GM10266 (cell line): ENCODE measurements at regions not wholly inside any gene's neighbourhood (a gene's known extent, or its start where the extent isn't known, plus 50 kb on each side); places are given as distances from the start of the nearest gene placed in this dataset.

ENCODE experiments used
- DNase-seq: peaks from one replicate; pipeline ENCODE4 v3.0.0; 2012; ENCODE audit errors: extremely low spot score
- CTCF ChIP-seq: IDR thresholded peaks from 2 replicates; pipeline ENCODE4 v1.5.1; 2012; ENCODE audit warnings: mild to moderate bottlenecking, low read depth; ENCODE audit not compliant: control insufficient read depth, insufficient read depth; ENCODE audit errors: missing control alignments

GRCh38 chr9:90331826-90332575 is 310.6 kb downstream of the DIRAS2 start:
- DNase-seq, result no peak
- TF ChIP-seq CTCF, result no peak

GRCh38 chr9:90333226-90333625 is 309.4 kb downstream of the DIRAS2 start:
- DNase-seq, result no peak
- TF ChIP-seq CTCF, result no peak

GRCh38 chr9:90340421-90340820 is 302.2 kb downstream of the DIRAS2 start:
- DNase-seq, result no peak

GRCh38 chr9:90342607-90343006 is 300.0 kb downstream of the DIRAS2 start:
- no peak for DNase-seq
- TF ChIP-seq CTCF, result no peak

More at GRCh38 chr9:90340421-90340820, 302.2 kb downstream of the DIRAS2 start:
- no peak for TF ChIP-seq CTCF

DNA sequence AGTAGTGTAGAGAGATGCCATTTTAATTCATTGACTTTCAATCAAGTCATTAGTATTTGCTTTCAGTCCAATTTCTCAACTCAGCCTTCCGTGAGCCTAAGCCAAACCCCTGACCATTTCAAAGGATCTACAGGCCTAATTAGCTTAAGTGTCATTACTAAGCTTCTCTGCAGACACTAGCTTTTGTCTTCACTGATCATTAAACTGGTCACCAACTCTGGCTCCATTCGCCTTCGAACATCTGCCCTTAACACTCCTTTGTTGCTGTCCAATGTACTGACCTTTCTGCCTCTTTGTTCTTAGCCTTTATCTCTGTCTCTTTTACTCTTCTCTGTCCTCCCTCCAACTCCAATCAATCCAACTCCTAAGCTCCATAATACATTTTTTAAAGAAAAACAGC is 299.3 kb downstream of the DIRAS2 start:
- no peak for DNase-seq
- no peak for TF ChIP-seq CTCF

DNA sequence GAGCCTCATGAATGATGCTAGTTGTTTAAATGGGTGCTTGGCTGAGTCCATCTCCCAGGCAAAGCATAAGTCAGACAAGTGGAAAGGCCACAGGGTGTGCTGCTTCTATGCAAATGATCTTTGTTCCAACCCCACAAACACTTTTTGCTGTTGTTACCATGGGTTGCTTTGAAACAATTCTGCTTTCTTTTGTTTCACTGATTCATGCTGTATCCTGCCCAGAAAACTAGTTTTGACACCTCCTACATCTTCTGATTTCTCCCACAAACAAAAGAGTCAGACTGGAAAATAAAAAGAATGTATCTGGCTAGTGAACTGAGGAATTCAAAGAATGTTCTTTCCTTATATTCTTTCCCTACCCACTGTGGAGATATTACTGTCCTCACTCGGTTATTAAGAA is 298.6 kb downstream of the DIRAS2 start:
- TF ChIP-seq CTCF, result no peak
- DNase-seq, result no peak

DNA sequence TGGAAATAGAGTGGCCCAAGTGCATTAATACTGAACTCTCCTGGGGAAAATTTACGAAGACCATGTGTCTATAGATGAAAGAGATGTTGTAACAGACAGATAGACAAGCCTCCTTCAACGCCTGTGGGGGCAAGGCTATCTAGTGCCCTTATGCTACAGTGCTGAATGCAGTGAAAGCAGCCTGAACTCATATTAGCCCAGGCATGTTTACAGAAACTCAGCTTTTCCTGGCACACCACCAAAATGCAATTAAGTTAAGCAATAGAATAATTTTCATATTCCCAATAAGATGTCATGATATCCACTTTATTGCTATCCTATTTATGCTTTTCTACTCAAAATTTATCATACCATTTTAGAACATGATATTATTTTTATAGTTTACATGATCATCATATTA is 277.0 kb downstream of the DIRAS2 start:
- TF ChIP-seq CTCF, result no peak
- no peak for DNase-seq
